Esophagus squamous epithelium (tissue), 5 donors: ENCODE measurements at regions not wholly inside any gene's neighbourhood (a gene's known extent, or its start where the extent isn't known, plus 50 kb on each side); places are given as distances from the start of the nearest gene placed in this dataset.
"Not testable (repeated sequence)": the region's sequence is repeated elsewhere in the genome, so short reads cannot be mapped to it uniquely, and the experiment has no call there.

ENCODE experiments used
- DNase-seq: peaks from one replicate; lab custom pipeline; 2025; lab: John Stamatoyannopoulos, UW
- H3K27ac ChIP-seq, 4 donors: fragments of 200-600 bp; sonication (generic); one replicate each; pipeline ENCODE4 v1.5.1; 2016 to 2019; ENCODE audit warnings: mild to moderate bottlenecking in 1 of 4
- H3K27me3 ChIP-seq, 4 donors: fragments of 200-600 bp; sonication (generic); 1 replicate in 3 of 4; 2 replicates in 1 of 4; pipeline versions ENCODE4 v1.5.1 to v1.6.0; 2017 to 2021; ENCODE audit warnings: antibody characterized with exemption in 1 of 4
- H3K36me3 ChIP-seq, 3 donors: fragments of 200-600 bp; sonication (generic); one replicate each; pipeline ENCODE4 v1.5.1; 2016 to 2019
- H3K4me1 ChIP-seq, 3 donors: fragments of 200-600 bp; sonication (generic); one replicate each; pipeline ENCODE4 v1.5.1; 2017 to 2019
- H3K4me3 ChIP-seq, 4 donors: fragments of 200-600 bp; sonication (generic); 1 replicate in 3 of 4; 2 replicates in 1 of 4; pipeline ENCODE4 v1.5.1; 2016 to 2019; ENCODE audit warnings: mild to moderate bottlenecking in 2 of 4, moderate library complexity in 1 of 4
- H3K9me3 ChIP-seq, 3 donors: fragments of 200-600 bp; sonication (generic); one replicate each; pipeline ENCODE4 v1.5.1; 2016 to 2019
- POLR2A ChIP-seq, 4 donors: fragments of 450-650 bp; IDR thresholded peaks; one replicate each; pipeline ENCODE4 v1.6.1; 2017; ENCODE audit warnings: antibody characterized with exemption in 4 of 4, mild to moderate bottlenecking in 4 of 4, moderate library complexity in 3 of 4
- WGBS, 2 donors: methylation state at CpG; one replicate each; pipeline ENCODE4 v1.1.5; 2018; 5-methylcytosine and 5-hydroxymethylcytosine counted together
- intact Hi-C: fragments of 100-400 bp; cut with DNase I; formaldehyde crosslinking; loops from one replicate; pipeline ENCODE4 v1.15.0; 2022
- TF ChIP-seq, protein P1 (sequence below), 6 experiments: fragments of 450-650 bp in 4 of 6; fragments of 200-600 bp in 2 of 6; sonication (generic) in 2 of 6; IDR thresholded peaks; one replicate each; pipeline ENCODE4 v1.5.1; 2016 to 2019; ENCODE audit warnings: antibody characterized with exemption in 6 of 6, mild to moderate bottlenecking in 4 of 6, moderate library complexity in 4 of 6
- donor health status: DM: yes; HTN: yes; CAD: no.

DNA sequence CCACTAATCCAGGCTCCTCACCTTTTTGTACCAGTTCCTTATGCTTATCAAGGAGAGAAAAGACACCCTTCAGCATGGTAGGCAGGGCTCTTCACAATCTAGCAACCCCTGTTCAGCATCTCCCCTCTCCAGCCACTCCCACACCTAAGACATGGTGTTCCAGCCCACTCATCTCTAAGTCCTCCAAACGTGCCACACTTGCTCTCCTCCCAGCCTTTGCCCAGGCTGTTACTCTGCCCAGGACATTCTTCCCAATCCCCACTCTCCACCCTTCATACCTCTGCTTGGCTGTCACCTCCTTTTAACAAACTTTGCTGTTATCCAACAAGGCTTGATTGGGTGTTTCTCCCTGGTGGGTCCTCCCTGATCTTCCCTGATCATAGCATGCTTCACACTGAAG is 270.6 kb upstream of the CHAC2 start:
- no peak for DNase-seq
- H3K27ac ChIP-seq = peak overlapping the region in 1 of 4 donors; percentile 43
- intact Hi-C loops = no loop called here

DNA sequence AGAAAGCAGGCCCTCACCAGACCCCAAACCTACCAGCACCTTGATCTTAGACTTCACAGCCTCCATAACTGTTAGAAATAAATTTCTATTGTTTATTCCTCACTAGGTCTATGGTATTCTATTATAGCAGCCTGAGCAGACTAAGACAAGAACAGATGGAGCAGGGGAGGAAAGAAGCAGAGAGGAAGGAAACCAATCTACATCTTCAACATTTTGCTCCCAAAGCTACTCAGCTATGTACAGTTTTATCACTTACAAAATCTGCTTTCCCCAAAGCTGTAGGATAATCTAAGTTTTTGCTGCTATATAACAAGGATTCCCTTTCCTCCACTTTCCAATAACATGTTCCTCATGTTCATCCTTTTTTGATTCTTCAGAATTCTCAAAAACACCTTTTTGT is 274.4 kb upstream of the CHAC2 start:
- intact Hi-C loops = no loop called here
- no peak overlapping the region for H3K27ac ChIP-seq
- TF ChIP-seq POLR2A (IDR thresholded peaks at IDR 0.05) = no peak
- TF ChIP-seq, protein P1, sequence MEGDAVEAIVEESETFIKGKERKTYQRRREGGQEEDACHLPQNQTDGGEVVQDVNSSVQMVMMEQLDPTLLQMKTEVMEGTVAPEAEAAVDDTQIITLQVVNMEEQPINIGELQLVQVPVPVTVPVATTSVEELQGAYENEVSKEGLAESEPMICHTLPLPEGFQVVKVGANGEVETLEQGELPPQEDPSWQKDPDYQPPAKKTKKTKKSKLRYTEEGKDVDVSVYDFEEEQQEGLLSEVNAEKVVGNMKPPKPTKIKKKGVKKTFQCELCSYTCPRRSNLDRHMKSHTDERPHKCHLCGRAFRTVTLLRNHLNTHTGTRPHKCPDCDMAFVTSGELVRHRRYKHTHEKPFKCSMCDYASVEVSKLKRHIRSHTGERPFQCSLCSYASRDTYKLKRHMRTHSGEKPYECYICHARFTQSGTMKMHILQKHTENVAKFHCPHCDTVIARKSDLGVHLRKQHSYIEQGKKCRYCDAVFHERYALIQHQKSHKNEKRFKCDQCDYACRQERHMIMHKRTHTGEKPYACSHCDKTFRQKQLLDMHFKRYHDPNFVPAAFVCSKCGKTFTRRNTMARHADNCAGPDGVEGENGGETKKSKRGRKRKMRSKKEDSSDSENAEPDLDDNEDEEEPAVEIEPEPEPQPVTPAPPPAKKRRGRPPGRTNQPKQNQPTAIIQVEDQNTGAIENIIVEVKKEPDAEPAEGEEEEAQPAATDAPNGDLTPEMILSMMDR (IDR thresholded peaks at IDR 0.05) = no peak

More for the DNA sequence above, 270.6 kb upstream of the CHAC2 start:
- 24 to 26% methylated on average over 1 of the region's 1 CpG for WGBS, 2 donors
- H3K4me3 ChIP-seq = no peak overlapping the region
- H3K9me3 ChIP-seq = no peaks in the 10 kb centered on the region
- peaks cover 0 to 29% (median 0%) of the 10 kb centered on the region in 3 donors for H3K4me1 ChIP-seq
- no peaks in the 10 kb centered on the region for H3K27me3 ChIP-seq
- TF ChIP-seq POLR2A (IDR thresholded peaks at IDR 0.05) = no peak
- TF ChIP-seq, protein P1 (IDR thresholded peaks at IDR 0.05) = no peak
- H3K36me3 ChIP-seq = no peaks in the 10 kb centered on the region

DNA sequence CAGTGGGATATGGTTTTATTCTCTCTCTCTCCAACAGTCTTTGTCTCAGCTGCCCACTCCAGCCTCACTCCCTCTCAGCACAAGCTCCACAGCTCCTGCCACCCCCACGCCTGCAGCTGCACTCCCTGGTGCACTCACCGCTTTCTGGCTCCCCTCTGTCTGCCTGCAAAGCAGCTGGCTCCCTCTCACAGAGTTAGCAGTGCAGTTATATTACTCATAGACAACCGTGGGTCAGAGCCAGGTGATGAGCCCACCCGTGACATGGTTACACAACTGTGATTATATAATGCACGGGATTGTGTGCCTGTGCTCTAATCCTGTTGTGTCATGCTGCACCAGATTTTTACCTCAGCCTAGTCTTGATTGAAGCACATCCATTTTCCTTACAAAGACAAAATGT is 276.9 kb upstream of the CHAC2 start:
- no peak for DNase-seq
- Histone ChIP-seq H3K27ac (no peak overlapping the region), H3K4me3 (no peak overlapping the region), H3K4me1 (peaks cover 0 to 9% (median 0%) of the 10 kb centered on the region in 3 donors), H3K36me3 (no peaks in the 10 kb centered on the region), H3K27me3 (no peaks in the 10 kb centered on the region), H3K9me3 (no peaks in the 10 kb centered on the region)
- TF ChIP-seq, protein P1 (IDR thresholded peaks at IDR 0.05) = no peak
- TF ChIP-seq POLR2A (IDR thresholded peaks at IDR 0.05) = no peak
- intact Hi-C loops = no loop called here
- WGBS, 2 donors = 29 to 37% methylated on average over 4 to 5 of the region's 5 CpGs

More for the DNA sequence above, 274.4 kb upstream of the CHAC2 start:
- Histone ChIP-seq H3K4me1 (peaks cover 0 to 8% (median 0%) of the 10 kb centered on the region in 3 donors), H3K9me3 (no peaks in the 10 kb centered on the region), H3K36me3 (no peaks in the 10 kb centered on the region), H3K4me3 (no peak overlapping the region), H3K27me3 (no peaks in the 10 kb centered on the region)
- no peak for DNase-seq

DNA sequence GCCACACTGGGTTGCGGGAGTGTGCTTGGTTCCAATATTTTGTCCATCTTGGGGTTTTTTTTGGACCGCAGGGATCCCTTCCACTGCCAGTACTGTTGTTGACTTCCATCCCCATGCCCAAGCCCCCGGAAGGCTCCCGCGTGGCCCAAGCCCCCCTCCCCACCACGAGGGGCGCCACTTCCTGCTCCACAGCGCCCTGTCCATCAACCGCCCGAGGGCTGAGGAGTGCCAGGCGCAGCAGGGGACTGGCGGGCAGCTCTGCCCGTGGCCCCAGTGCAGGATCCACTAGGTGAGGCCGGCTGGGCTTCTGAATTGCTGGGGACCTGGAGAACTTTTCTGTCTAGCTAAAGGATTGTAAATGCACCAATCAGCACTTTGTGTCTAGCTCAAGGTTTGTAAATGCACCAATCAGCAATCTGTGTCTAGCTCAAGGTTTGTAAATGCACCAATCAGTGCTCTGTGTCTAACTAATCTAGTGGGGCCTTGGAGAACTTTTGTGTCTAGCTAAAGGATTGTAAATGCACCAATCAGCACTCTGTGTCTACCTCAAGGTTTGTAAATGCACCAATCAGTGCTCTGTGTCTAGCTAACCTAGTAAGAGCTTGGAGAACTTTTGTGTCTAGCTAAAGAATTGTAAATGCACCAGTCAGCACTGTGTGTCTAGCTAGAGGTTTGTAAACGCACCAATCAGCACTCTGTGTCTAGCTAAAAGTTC is 281.3 kb upstream of the CHAC2 start:
- H3K27me3 ChIP-seq, intact Hi-C loops, DNase-seq, H3K4me1 ChIP-seq, H3K27ac ChIP-seq, H3K36me3 ChIP-seq, H3K4me3 ChIP-seq, H3K9me3 ChIP-seq: not testable (repeated sequence)
- 89 to 93% methylated on average over 3 to 6 of the region's 15 CpGs for WGBS, 2 donors

DNA sequence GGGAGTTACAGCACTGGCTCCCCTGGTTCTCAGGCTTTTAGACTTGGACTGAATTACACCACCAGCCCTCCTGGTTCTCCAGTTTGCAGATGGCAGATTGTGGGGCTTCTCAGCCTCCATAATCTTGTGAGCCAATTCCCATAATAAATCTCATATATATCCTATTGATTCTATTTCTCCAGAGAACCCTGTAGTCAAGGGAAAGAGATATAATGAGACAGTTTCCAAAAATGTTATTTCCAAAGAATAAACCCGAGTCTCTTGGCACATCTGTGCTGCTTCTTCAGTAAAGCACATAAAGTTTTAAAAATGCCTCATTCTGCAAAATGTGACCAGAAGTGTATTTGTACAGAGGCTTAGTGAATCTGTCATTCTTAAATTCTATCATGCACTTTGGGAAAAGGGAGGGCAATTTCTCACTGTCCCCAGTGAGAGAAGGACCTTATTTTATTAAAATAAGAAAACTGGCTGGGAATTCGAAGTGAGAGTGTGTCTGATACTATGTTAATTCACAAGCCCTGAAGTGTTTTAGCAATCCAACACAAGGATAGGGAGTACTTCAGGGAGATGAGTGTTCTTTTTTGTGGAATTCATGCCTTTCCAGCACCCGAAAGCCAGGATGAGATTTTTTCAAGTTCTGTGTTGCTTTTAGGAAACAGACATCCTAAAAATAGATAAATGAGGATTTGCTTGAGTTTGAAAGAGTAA is 282.4 kb upstream of the CHAC2 start:
- no peak overlapping the region for H3K27ac ChIP-seq
- WGBS, 2 donors = 55 to 60% methylated on average over 3 of the region's 3 CpGs
- TF ChIP-seq, protein P1 (IDR thresholded peaks at IDR 0.05) = no peak
- no peak for TF ChIP-seq POLR2A (IDR thresholded peaks at IDR 0.05)
- no peaks in the 10 kb centered on the region for H3K27me3 ChIP-seq
- intact Hi-C loops = no loop called here
- DNase-seq = no peak
- no peaks in the 10 kb centered on the region for H3K9me3 ChIP-seq
- peaks cover 0 to 9% (median 0%) of the 10 kb centered on the region in 3 donors for H3K4me1 ChIP-seq
- no peaks in the 10 kb centered on the region for H3K36me3 ChIP-seq
- no peak overlapping the region for H3K4me3 ChIP-seq
